ENCODE measurements at regions not wholly inside any gene's neighbourhood (a gene's known extent, or its start where the extent isn't known, plus 50 kb on each side); places are given as distances from the start of the nearest gene placed in this dataset.

DNA sequence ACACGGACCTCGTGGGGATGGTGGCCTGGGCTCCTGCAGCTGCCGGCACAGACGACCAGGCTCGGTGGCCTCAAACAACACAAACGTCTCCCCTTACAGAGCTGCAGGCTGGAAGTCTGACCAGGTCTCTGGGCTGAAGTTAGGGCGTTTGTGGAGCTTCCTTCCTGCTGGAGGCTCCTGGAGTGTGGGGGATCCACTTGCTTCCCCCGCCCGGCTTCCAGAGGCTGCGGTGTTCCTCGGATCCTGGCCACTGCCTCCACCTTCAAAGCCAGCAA lies 313.5 kb downstream of the CTTN start:
- H3K9me2 ChIP-seq (ENCODE audit: insufficient read depth): no peaks in the 10 kb centered on the region
- ATAC-seq: no peak
- ChIA-PET POLR2A (no interaction called here), CTCF (no interaction called here), RAD21 (ENCODE audit: low non-redundant PET in 1 of 2, low total read pairs in 2 of 2, uncharacterized antibody in 2 of 2, unreplicated experiment in 2 of 2) (no interaction called here)
- H3K4me1 ChIP-seq (ENCODE audit: control insufficient read depth in 1 of 2, insufficient read depth in 2 of 2, low read length in 2 of 2): peaks cover 0 to 4% of the 10 kb centered on the region in 2 experiments; a peak in 1 of 4 replicates
- BruUV-seq (replicated peaks): no TSS peak
- no peaks in the 10 kb centered on the region for H3K36me3 ChIP-seq (ENCODE audit: control insufficient read depth in 1 of 2, insufficient read depth in 2 of 2, low read length in 2 of 2)
- H3K27me3 ChIP-seq (ENCODE audit: insufficient read depth, low read length): no peaks in the 10 kb centered on the region
- H3K4me2 ChIP-seq (ENCODE audit: low read length): no peak overlapping the region
- H4K20me1 ChIP-seq (ENCODE audit: insufficient read depth): no peaks in the 10 kb centered on the region
- H2AFZ ChIP-seq (ENCODE audit: low read depth, low read length, poor library complexity, severe bottlenecking): no peak overlapping the region
- TF ChIP-seq CEBPB (IDR thresholded peaks at IDR 0.05; ENCODE audit: low read depth) (no peak), EGR1 (IDR thresholded peaks at IDR 0.05; ENCODE audit: low read depth) (no peak), EZH2phosphoT487 (IDR thresholded peaks at IDR 0.05; ENCODE audit: borderline replicate concordance) (no peak)
- H3K27ac ChIP-seq (ENCODE audit: low read depth, low read length): no peak overlapping the region
- intact Hi-C loops (cut with micrococcal nuclease): no loop called here
- H3K79me2 ChIP-seq (ENCODE audit: insufficient read depth, low read length): no peaks in the 10 kb centered on the region
- DNase-seq (ENCODE audit: low read depth, low spot score): no peak
- H3K4me3 ChIP-seq (replicated peaks in 1 of 2; ENCODE audit: low read depth in 1 of 2, low read length in 2 of 2): no peak overlapping the region
- H3K9me3 ChIP-seq (ENCODE audit: control insufficient read depth in 1 of 2, insufficient read depth in 1 of 2, low read depth in 1 of 2, low read length in 2 of 2): no peaks in the 10 kb centered on the region
- H3K9ac ChIP-seq (ENCODE audit: low read length): no peak overlapping the region

DNA sequence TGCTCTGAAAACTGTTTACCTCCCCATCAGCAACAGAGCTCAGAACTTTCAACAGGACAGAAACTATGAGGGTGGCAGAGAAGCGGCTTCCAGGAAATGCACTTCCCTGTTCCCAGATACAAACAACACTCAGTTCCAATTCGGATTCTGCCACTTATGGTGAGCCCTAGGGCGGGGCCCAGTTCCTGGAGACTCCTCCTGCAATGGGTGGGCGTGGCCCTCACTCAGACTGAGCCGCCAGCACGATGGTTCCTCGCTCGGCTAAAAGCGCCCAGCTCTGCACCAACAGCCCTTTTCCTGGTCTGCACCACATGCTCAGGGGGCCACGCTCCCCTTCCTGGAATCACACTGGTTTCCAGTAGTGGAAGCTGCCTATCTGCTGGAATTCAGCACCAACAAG lies 314.1 kb downstream of the CTTN start:
- no peak overlapping the region for H3K4me3 ChIP-seq (replicated peaks in 1 of 2; ENCODE audit: low read depth in 1 of 2, low read length in 2 of 2)
- H2AFZ ChIP-seq (ENCODE audit: low read depth, low read length, poor library complexity, severe bottlenecking): no peak overlapping the region
- H3K9me2 ChIP-seq (ENCODE audit: insufficient read depth): no peaks in the 10 kb centered on the region
- no peak for DNase-seq (ENCODE audit: low read depth, low spot score)
- H3K27me3 ChIP-seq (ENCODE audit: insufficient read depth, low read length): no peaks in the 10 kb centered on the region
- ChIA-PET CTCF (no interaction called here), RAD21 (ENCODE audit: low non-redundant PET in 1 of 2, low total read pairs in 2 of 2, uncharacterized antibody in 2 of 2, unreplicated experiment in 2 of 2) (no interaction called here), POLR2A (no interaction called here)
- H3K27ac ChIP-seq (ENCODE audit: low read depth, low read length): no peak overlapping the region
- no TSS peak for BruUV-seq (replicated peaks)
- no peak overlapping the region for H3K9ac ChIP-seq (ENCODE audit: low read length)
- TF ChIP-seq ZFX (IDR thresholded peaks at IDR 0.05) (no peak), YY1 (IDR thresholded peaks at IDR 0.05; ENCODE audit: extremely low read depth, insufficient replicate concordance, low read depth, low read length) (no peak), SRF (IDR thresholded peaks at IDR 0.05; ENCODE audit: low read depth) (no peak), CBX3 (IDR thresholded peaks at IDR 0.05; ENCODE audit: low read depth) (no peak), POLR2A (IDR thresholded peaks at IDR 0.05; ENCODE audit: borderline replicate concordance, extremely low read depth, insufficient read depth, insufficient read length) (no peak), JUND (IDR thresholded peaks at IDR 0.05) (no peak), ELF1 (IDR thresholded peaks at IDR 0.05; ENCODE audit: borderline replicate concordance, low read depth) (no peak), POLR2AphosphoS5 (IDR thresholded peaks at IDR 0.05; ENCODE audit: low read depth, low read length) (no peak)
- TF ChIP-seq, protein P1, sequence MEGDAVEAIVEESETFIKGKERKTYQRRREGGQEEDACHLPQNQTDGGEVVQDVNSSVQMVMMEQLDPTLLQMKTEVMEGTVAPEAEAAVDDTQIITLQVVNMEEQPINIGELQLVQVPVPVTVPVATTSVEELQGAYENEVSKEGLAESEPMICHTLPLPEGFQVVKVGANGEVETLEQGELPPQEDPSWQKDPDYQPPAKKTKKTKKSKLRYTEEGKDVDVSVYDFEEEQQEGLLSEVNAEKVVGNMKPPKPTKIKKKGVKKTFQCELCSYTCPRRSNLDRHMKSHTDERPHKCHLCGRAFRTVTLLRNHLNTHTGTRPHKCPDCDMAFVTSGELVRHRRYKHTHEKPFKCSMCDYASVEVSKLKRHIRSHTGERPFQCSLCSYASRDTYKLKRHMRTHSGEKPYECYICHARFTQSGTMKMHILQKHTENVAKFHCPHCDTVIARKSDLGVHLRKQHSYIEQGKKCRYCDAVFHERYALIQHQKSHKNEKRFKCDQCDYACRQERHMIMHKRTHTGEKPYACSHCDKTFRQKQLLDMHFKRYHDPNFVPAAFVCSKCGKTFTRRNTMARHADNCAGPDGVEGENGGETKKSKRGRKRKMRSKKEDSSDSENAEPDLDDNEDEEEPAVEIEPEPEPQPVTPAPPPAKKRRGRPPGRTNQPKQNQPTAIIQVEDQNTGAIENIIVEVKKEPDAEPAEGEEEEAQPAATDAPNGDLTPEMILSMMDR (IDR thresholded peaks at IDR 0.05 in 2 of 3, conservative IDR thresholded peaks at IDR 0.05 in 1 of 3; ENCODE audit: borderline replicate concordance in 1 of 3, insufficient read depth in 1 of 3, low read depth in 2 of 3, low read length in 2 of 3): no peak
- TF ChIP-seq, protein P2, sequence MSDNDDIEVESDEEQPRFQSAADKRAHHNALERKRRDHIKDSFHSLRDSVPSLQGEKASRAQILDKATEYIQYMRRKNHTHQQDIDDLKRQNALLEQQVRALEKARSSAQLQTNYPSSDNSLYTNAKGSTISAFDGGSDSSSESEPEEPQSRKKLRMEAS (IDR thresholded peaks at IDR 0.05): no peak
- no peaks in the 10 kb centered on the region for H3K79me2 ChIP-seq (ENCODE audit: insufficient read depth, low read length)
- intact Hi-C loops (cut with micrococcal nuclease): no loop called here
- no peaks in the 10 kb centered on the region for H3K36me3 ChIP-seq (ENCODE audit: control insufficient read depth in 1 of 2, insufficient read depth in 2 of 2, low read length in 2 of 2)
- ATAC-seq: peak; percentile 70
- no peaks in the 10 kb centered on the region for H4K20me1 ChIP-seq (ENCODE audit: insufficient read depth)
- no peaks in the 10 kb centered on the region for H3K9me3 ChIP-seq (ENCODE audit: control insufficient read depth in 1 of 2, insufficient read depth in 1 of 2, low read depth in 1 of 2, low read length in 2 of 2)
- H3K4me2 ChIP-seq (ENCODE audit: low read length): no peak overlapping the region
- peaks cover 0 to 4% of the 10 kb centered on the region in 2 experiments; a peak in 1 of 4 replicates for H3K4me1 ChIP-seq (ENCODE audit: control insufficient read depth in 1 of 2, insufficient read depth in 2 of 2, low read length in 2 of 2)
